Psoas muscle (tissue), 7 donors: ENCODE measurements at regions not wholly inside any gene's neighbourhood (a gene's known extent, or its start where the extent isn't known, plus 50 kb on each side); places are given as distances from the start of the nearest gene placed in this dataset.
"Not testable (repeated sequence)": the region's sequence is repeated elsewhere in the genome, so short reads cannot be mapped to it uniquely, and the experiment has no call there.

Source experiments
- ATAC-seq, 4 donors: fragments of 200-7000 bp; cut with Tn5 transposase; one replicate each; pipeline ENCODE4 v1.9.1; 2020; ENCODE audit warnings: moderate library complexity in 3 of 4, mild to moderate bottlenecking in 2 of 4
- DNase-seq, 2 donors: peaks; one replicate each; pipeline ENCODE4 v3.0.0-alpha.2; 2020
- H3K27ac ChIP-seq: fragments of 200-600 bp; one replicate; pipeline ENCODE4 v1.8.0; 2022
- H3K27me3 ChIP-seq, 3 donors: fragments of 200-600 bp in 1 of 3; one replicate each; pipeline versions ENCODE4 v1.6.1 to v1.8.0; 2013 to 2022; ENCODE audit warnings: low read length in 2 of 3, mild to moderate bottlenecking in 2 of 3, moderate library complexity in 1 of 3; ENCODE audit not compliant: insufficient read depth in 3 of 3
- H3K36me3 ChIP-seq, 2 donors: fragments of 200-600 bp in 1 of 2; one replicate each; pipeline versions ENCODE4 v1.6.1 to v1.8.0; 2013 to 2022; ENCODE audit warnings: low read depth in 1 of 2, mild to moderate bottlenecking in 1 of 2, moderate library complexity in 1 of 2; ENCODE audit not compliant: insufficient read depth in 1 of 2
- H3K4me1 ChIP-seq: fragments of 200-600 bp; one replicate; pipeline ENCODE4 v1.8.0; 2022
- H3K4me3 ChIP-seq: fragments of 200-600 bp; one replicate; pipeline ENCODE4 v1.8.0; 2022; ENCODE audit warnings: mild to moderate bottlenecking
- H3K9me3 ChIP-seq: fragments of 200-600 bp; one replicate; pipeline ENCODE4 v1.8.0; 2022
- CTCF ChIP-seq: fragments of 200-600 bp; IDR thresholded peaks from one replicate; pipeline ENCODE4 v1.8.0; 2022; ENCODE audit warnings: antibody characterized with exemption
- WGBS, 3 donors: extraction: QIAGEN DNeasy Blood & Tissue Kit; methylation state at CpG; one replicate each; pipeline versions ENCODE4 v1.1.6 to v1.1.7; 2013; 5-methylcytosine and 5-hydroxymethylcytosine counted together
- intact Hi-C, 2 donors: fragments of 100-400 bp; cut with DNase I; formaldehyde crosslinking; loops; one replicate each; pipeline versions ENCODE4 v1.11.0 to v1.14.2; 2022
- donor health status: healthy with polysubstance abuse.
- donor health status: DM: no; HTN: no; CAD: no; lungs with moderate emphysema.
- donor health status: Bipolar disorder and iron deficiency.
- donor health status: healthy.
- donor health status: DM: yes; HTN: yes; CAD: no.
- donor health status: DM: no; HTN: no; CAD: no.
- donor health status: DM: yes; HTN: yes; CAD: no.

DNA sequence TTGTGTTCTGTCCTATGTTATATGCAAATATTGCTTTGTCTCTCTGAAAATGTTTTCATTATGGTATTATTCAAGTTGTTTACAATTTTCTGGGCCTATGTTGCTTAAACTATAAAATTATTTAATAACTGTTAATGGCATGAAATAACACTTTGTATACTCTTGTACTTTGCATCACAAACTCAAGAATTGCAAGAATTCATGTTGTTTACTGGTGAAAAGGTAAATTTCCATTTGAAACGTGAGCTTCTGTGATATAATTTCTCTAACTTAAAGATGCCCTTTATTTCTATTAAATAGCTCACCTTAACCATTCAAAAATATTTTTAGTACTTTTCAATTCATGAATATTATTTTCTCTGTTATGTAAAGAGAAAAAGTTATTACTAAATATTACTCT is 1504.2 kb downstream of the SUCLG1 start:
- Histone ChIP-seq H3K27ac (no peak overlapping the region), H3K9me3 (no peaks in the 10 kb centered on the region), H3K4me1 (no peaks in the 10 kb centered on the region), H3K27me3 (no peaks in the 10 kb centered on the region), H3K36me3 (no peaks in the 10 kb centered on the region), H3K4me3 (no peak overlapping the region)
- DNase-seq (no peak), ATAC-seq (no peak)
- intact Hi-C loops = no loop called here
- TF ChIP-seq CTCF = no peak
- 57 to 79% (median 70%) methylated on average over 1 of the region's 1 CpG for WGBS, 3 donors

- DNase-seq (no peak), ATAC-seq (no peak)
- WGBS, 3 donors = 89 to 97% (median 93%) methylated on average over 1 of the region's 1 CpG
- H3K9me3 ChIP-seq = no peaks in the 10 kb centered on the region
- no peaks in the 10 kb centered on the region for H3K36me3 ChIP-seq
- H3K4me1 ChIP-seq = no peaks in the 10 kb centered on the region
- no peak overlapping the region for H3K27ac ChIP-seq
- TF ChIP-seq CTCF = no peak
- no peak overlapping the region for H3K4me3 ChIP-seq
- H3K27me3 ChIP-seq = no peaks in the 10 kb centered on the region
- intact Hi-C loops = no loop called here
Observed at GRCh38 chr2:82939211-82939610, 1519.9 kb downstream of the SUCLG1 start.

DNA sequence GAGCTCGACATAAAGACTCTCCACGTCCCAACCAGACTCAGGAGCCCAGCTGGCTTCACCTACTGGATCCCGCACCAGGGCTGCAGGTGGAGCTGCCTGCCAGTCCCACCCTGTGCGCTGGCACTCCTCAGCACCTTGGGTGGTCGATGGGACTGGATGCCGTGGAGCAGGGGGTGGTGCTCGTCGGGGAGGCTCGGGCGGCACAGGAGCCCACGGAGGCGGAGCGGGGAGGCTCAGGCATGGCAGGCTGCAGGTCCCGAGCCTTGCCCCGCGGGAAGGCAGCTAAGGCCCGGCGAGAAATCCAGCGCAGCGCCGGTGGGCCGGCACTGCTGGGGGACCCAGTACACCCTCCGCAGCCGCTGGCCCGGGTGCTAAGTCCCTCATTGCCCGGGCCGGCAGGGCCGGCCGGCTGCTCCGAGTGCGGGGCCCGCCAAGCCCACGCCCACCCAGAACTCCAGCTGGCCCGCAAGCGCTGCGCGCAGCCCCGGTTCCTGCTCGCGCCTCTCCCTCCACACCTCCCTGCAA is 1520.7 kb downstream of the SUCLG1 start:
- H3K9me3 ChIP-seq, ATAC-seq, H3K4me1 ChIP-seq, intact Hi-C loops, H3K27me3 ChIP-seq, H3K4me3 ChIP-seq, H3K36me3 ChIP-seq, H3K27ac ChIP-seq: not testable (repeated sequence)
- DNase-seq = peak in 1 of 2 donors; percentile 39
- 95 to 98% (median 95%) methylated on average over 21 to 39 of the region's 40 CpGs for WGBS, 3 donors

- DNase-seq (no peak), ATAC-seq (no peak)
- Histone ChIP-seq H3K4me1 (no peaks in the 10 kb centered on the region), H3K9me3 (no peaks in the 10 kb centered on the region), H3K4me3 (no peak overlapping the region), H3K27ac (no peak overlapping the region), H3K36me3 (no peaks in the 10 kb centered on the region), H3K27me3 (no peaks in the 10 kb centered on the region)
- intact Hi-C loops = no loop called here
- WGBS, 3 donors = 83 to 92% (median 89%) methylated on average over 2 of the region's 2 CpGs
- TF ChIP-seq CTCF = no peak
Observed at GRCh38 chr2:82913566-82913965, 1545.5 kb downstream of the SUCLG1 start.

DNA sequence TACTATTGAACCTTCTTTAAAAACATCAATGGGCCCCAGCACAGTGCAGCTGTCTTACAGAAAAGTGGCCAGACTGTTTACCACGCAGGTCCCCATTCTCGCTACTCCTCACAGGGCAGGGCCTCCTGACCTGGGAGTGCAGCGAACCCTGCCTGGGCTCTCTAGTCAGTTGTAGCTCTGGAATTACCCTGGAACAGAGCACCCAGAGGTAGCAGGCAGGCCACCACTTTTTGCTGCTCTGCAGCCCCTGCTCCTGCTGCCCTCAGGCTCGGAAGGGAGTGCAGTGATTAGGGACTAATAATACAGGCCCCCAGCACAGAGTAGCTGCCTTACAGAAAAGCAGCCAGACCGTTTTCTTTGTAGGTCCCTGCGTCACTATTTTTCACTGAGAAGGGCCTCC is 1563.0 kb downstream of the SUCLG1 start:
- no peak for ATAC-seq

More for the DNA sequence above, 1563.0 kb downstream of the SUCLG1 start:
- no peak for TF ChIP-seq CTCF
- H3K27me3 ChIP-seq = no peaks in the 10 kb centered on the region
- no peaks in the 10 kb centered on the region for H3K4me1 ChIP-seq
- 87 to 93% (median 90%) methylated on average over 6 of the region's 6 CpGs for WGBS, 3 donors
- intact Hi-C loops = no loop called here
- H3K9me3 ChIP-seq = no peaks in the 10 kb centered on the region
- no peaks in the 10 kb centered on the region for H3K36me3 ChIP-seq
- no peak overlapping the region for H3K27ac ChIP-seq
- no peak overlapping the region for H3K4me3 ChIP-seq
- DNase-seq = peak in 1 of 2 donors; percentile 8
